ENCODE measurements at regions not wholly inside any gene's neighbourhood (a gene's known extent, or its start where the extent isn't known, plus 50 kb on each side); places are given as distances from the start of the nearest gene placed in this dataset.

GRCh38 chr19:30881930-30882329, 467.3 kb downstream of the TSHZ3 start:
- no peak for ATAC-seq
- TF ChIP-seq ARNTL (CRISPR knock-in tag; IDR thresholded peaks at IDR 0.05; ENCODE audit: borderline replicate concordance, low read depth) (no peak), ZFP3 (CRISPR knock-in tag; IDR thresholded peaks at IDR 0.05) (no peak), RARB (CRISPR knock-in tag; IDR thresholded peaks at IDR 0.05) (no peak), ZFP30 (CRISPR knock-in tag; IDR thresholded peaks at IDR 0.05) (no peak), CSDC2 (CRISPR knock-in tag; IDR thresholded peaks at IDR 0.05) (no peak), ZNF70 (CRISPR knock-in tag; IDR thresholded peaks at IDR 0.05) (no peak), GLIS3 (CRISPR knock-in tag; IDR thresholded peaks at IDR 0.05) (no peak), CREB5 (CRISPR knock-in tag; IDR thresholded peaks at IDR 0.05; ENCODE audit: low read depth) (no peak), PPARA (CRISPR knock-in tag; IDR thresholded peaks at IDR 0.05; ENCODE audit: borderline replicate concordance) (no peak), ISL1 (CRISPR knock-in tag; IDR thresholded peaks at IDR 0.05) (no peak), SNAI2 (CRISPR knock-in tag; IDR thresholded peaks at IDR 0.05) (no peak), TOX (CRISPR knock-in tag; IDR thresholded peaks at IDR 0.05; ENCODE audit: borderline replicate concordance) (no peak), BACH2 (CRISPR knock-in tag; IDR thresholded peaks at IDR 0.05; ENCODE audit: borderline replicate concordance) (no peak), POU6F1 (CRISPR knock-in tag; IDR thresholded peaks at IDR 0.05; ENCODE audit: borderline replicate concordance, low read depth) (no peak), PATZ1 (CRISPR knock-in tag; IDR thresholded peaks at IDR 0.05; ENCODE audit: borderline replicate concordance) (no peak)

- no peak for ATAC-seq
- TF ChIP-seq ESRRG (CRISPR knock-in tag; IDR thresholded peaks at IDR 0.05): no peak
- TF ChIP-seq GLIS3 (CRISPR knock-in tag; IDR thresholded peaks at IDR 0.05): no peak
- TF ChIP-seq ZFP3 (CRISPR knock-in tag; IDR thresholded peaks at IDR 0.05): no peak
- TF ChIP-seq ARNTL (CRISPR knock-in tag; IDR thresholded peaks at IDR 0.05; ENCODE audit: borderline replicate concordance, low read depth): no peak
- TF ChIP-seq PPARA (CRISPR knock-in tag; IDR thresholded peaks at IDR 0.05; ENCODE audit: borderline replicate concordance): no peak
- no peak for TF ChIP-seq PATZ1 (CRISPR knock-in tag; IDR thresholded peaks at IDR 0.05; ENCODE audit: borderline replicate concordance)
- no peak for TF ChIP-seq SNAI2 (CRISPR knock-in tag; IDR thresholded peaks at IDR 0.05)
- TF ChIP-seq ISL1 (CRISPR knock-in tag; IDR thresholded peaks at IDR 0.05): no peak
- no peak for TF ChIP-seq ZNF70 (CRISPR knock-in tag; IDR thresholded peaks at IDR 0.05)
- no peak for TF ChIP-seq RARB (CRISPR knock-in tag; IDR thresholded peaks at IDR 0.05)
- TF ChIP-seq ZC3H10 (CRISPR knock-in tag; IDR thresholded peaks at IDR 0.05): no peak
- TF ChIP-seq ZNF8 (CRISPR knock-in tag; IDR thresholded peaks at IDR 0.05): no peak
- TF ChIP-seq CSDC2 (CRISPR knock-in tag; IDR thresholded peaks at IDR 0.05): no peak
- no peak for TF ChIP-seq POU6F1 (CRISPR knock-in tag; IDR thresholded peaks at IDR 0.05; ENCODE audit: borderline replicate concordance, low read depth)
- no peak for TF ChIP-seq ZNF565 (CRISPR knock-in tag; conservative IDR thresholded peaks at IDR 0.05; ENCODE audit: low read depth)
Measured at GRCh38 chr19:30881281-30881680, 468.0 kb downstream of the TSHZ3 start.

- ATAC-seq: no peak
- no peak for TF ChIP-seq ESRRG (CRISPR knock-in tag; IDR thresholded peaks at IDR 0.05)
- no peak for TF ChIP-seq ZC3H10 (CRISPR knock-in tag; IDR thresholded peaks at IDR 0.05)
- TF ChIP-seq TOX (CRISPR knock-in tag; IDR thresholded peaks at IDR 0.05; ENCODE audit: borderline replicate concordance): no peak
- TF ChIP-seq PATZ1 (CRISPR knock-in tag; IDR thresholded peaks at IDR 0.05; ENCODE audit: borderline replicate concordance): no peak
- TF ChIP-seq ZNF8 (CRISPR knock-in tag; IDR thresholded peaks at IDR 0.05): no peak
- no peak for TF ChIP-seq CREB5 (CRISPR knock-in tag; IDR thresholded peaks at IDR 0.05; ENCODE audit: low read depth)
Measured at GRCh38 chr19:30880551-30880950, 468.7 kb downstream of the TSHZ3 start.

Data from SK-N-SH treated with all-trans-retinoic acid at 6 μM for 48 hours (cell line).